ENCODE measurements at regions not wholly inside any gene's neighbourhood (a gene's known extent, or its start where the extent isn't known, plus 50 kb on each side); places are given as distances from the start of the nearest gene placed in this dataset.
A peak's percentile ranks its signal among the peaks of the same experiment; 100 is the strongest.

- no peak for DNase-seq
Observed at GRCh38 chr13:30105381-30105780, 202.0 kb downstream of the KATNAL1 start.

DNA sequence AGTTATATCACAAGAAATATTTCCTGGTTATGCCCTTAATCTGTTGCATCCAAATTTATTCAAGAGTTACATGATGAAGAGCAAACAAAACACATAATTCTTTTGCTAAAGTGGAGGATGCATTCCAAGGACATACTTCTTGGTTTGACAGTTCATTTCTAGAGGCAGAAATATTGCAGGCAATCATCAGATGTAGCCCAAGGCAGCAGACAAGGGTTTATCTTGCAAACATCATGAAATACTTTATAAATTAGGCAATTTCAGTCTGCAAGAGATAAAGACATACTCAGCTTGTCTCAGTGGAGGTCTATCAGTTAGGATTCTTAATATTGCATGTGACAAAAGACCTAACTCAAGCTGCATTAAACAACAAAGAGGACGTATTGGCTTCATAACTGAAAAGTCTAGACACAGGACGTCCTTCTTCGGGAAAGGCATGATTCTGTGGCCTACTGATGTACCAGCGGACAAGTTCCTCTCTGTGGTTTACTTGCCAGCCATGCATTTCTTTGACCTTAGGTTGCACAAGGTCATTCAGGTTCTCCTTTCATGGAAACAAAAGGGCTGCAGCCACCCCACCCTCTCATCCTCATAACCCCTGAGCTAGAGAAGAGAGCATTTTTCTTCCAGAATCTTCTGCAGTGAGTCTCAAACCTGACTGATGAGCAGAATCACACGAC is 204.1 kb downstream of the KATNAL1 start:
- no peak for DNase-seq

- DNase-seq = no peak
Observed at GRCh38 chr13:30100226-30100625, 207.1 kb downstream of the KATNAL1 start.

- no peak for DNase-seq
Observed at GRCh38 chr13:30097701-30098100, 209.7 kb downstream of the KATNAL1 start.

- DNase-seq = no peak
Observed at GRCh38 chr13:30097089-30097488, 210.3 kb downstream of the KATNAL1 start.

DNA sequence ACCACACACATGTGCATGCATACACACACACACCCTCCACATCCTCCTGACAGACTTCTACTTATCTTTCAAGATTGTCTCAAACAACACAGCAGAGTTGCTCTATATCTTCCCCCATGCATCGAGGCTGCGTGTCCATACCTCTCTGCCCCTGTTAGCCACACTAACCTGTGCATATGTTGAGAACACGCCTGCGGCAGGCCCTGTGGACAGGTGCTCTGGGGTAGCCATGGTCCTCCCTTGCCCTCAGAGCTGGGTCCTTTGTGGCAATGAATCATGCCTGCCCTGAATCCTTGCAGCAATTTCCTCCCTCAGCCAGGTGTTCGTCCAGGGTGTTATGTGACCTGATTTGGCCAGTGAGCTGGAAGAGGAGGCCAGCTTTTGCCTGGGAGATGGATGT is 213.3 kb downstream of the KATNAL1 start:
- no peak for DNase-seq

GRCh38 chr13:30093236-30093635 is 214.1 kb downstream of the KATNAL1 start:
- DNase-seq = no peak

DNA sequence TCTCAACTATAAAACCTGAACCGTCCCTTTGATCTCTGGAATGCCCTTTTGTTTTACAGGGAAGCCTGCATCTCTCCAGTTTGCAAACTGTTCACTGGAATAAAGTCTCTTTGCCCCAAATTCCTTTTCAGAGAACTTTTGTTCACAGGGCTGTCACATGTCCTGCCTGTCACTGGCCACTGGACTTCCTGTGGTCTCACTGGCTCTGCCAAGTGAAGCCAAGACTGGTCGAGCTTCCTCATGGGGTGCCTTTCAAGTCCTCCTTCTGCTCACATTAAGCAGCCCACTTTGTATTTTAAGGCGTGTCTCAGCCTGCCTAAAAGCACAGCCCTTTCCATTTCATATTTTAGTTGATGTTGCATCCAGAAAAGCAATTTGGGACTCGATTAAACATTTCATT is 215.7 kb downstream of the KATNAL1 start:
- DNase-seq = no peak

DNA sequence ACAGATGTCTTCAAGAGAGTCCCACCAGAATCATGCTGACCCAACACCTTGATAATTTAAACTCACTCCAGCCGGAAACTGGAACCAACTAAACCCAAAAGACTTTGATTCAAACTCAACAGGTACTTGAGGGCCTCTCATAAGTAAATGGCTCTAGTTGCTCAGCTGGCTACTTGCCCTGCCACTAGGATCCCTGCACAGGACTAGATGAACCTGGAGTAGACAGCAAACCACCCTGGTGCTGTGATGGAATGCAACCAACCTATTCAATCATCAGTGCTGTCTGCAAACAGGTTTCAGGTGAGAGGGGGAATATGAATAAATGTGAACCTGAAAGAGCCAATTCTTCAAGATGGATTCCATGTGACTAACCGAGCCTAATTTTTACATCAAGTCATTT is 216.3 kb downstream of the KATNAL1 start:
- DNase-seq = no peak

DNA sequence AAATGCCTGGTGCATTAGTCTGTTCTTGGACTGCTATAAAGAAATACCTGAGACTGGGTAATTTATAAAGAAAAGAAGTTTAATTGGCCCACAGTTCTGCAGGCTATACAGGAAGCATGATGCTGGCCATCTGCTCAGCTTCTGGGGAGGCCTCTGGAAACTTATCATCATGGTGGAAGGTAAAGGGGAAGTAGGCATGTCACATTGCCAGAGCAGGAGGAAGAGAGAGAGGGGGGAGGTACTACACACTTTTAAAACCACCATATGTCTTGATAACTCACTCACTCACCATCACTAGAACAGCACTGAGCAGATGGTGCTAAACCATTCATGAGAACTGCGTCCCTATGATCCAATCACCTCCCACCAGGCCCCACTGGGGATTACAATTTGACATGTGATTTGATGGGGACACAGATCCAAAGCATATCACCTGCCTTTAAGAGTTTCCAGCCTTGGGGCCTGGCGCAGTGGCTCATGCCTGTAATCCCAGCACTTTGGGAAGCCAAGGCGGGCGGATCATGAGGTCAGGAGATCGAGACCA is 219.0 kb downstream of the KATNAL1 start:
- no peak for DNase-seq

DNA sequence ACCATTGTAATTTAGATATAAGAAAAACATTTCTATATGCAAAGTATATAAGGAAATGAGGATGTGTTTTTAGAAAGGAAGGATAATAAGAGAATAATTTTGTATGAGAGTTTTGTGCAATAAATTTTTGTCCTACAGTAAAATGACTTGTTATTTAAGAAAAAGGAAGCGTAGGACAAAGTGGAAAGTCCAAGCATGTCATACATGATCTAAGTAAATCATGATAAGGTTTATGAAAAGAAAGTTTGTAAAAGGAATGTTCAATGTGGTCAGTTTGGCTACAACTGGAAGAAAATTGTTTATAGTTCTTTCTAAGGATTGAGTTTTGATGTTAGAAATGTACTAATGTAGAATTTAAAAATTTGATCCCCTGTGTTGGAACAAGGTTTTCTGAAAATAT is 222.3 kb downstream of the KATNAL1 start:
- no peak for DNase-seq

GRCh38 chr13:30082391-30082790 is 225.0 kb downstream of the KATNAL1 start:
- DNase-seq = no peak

DNA sequence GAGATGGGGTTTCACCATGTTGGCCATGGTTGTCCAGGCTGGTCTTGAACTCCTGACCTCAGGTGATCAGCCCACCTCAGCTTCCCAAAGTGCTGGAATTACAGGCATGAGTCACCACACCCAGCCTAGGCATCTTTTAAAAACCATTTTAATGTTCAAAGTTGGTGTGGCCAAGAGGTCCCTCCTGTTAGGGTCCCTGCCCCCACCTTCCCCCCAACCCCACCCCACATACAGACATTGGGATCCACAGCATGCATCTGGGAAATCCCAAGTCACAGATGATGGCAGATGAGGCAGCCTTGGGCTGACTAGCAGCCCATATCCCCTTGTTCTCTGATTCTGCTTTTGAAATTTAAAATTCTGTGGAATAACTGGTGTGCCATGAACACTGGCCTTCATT is 226.0 kb downstream of the KATNAL1 start:
- no peak for DNase-seq

DNA sequence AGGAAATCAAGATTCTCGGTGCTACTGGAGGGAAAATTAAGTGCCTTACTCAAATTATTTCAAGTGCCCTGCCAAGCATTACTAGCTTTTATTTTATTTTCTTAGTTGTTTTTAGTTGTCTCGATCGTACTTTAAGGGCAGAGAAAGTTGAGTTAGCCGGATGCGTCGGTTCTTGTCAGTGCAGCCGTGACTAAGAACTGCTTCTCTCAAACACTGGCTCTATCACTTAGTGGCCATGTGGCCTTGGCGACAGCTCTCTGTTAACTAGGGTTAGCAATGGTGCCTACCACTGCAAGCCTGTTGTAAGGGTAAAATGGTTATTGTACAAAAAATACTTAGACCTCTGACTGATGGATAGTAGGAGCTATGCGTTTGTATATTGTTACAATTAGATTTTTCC is 227.8 kb downstream of the KATNAL1 start:
- DNase-seq = no peak

- no peak for DNase-seq
Observed at GRCh38 chr13:30078059-30078458, 227.6 kb upstream of the UBL3 start.

DNA sequence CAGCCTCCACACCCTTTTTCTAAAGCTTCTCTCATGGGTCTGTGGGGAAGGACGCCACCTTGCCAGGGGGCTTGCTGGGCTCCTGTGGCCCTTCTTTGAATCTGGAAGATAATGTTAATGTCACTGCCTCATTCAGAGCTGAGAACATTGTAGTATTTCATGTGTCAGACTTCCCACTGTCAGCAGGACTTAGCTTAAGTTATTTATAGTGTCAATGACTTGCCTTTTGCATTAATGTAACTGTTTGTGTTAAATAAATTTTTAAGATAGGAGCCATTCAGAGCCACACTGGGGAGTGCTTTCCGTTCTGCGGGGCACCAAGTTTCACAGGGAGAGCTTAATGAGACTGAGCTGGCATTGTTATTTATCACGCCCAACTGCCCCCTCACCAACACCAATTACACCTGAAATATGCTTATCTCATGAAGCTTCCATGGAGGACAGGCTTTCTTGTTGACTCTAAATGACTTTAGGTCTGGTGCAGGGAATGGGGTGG is 226.9 kb upstream of the UBL3 start:
- no peak for DNase-seq

DNA sequence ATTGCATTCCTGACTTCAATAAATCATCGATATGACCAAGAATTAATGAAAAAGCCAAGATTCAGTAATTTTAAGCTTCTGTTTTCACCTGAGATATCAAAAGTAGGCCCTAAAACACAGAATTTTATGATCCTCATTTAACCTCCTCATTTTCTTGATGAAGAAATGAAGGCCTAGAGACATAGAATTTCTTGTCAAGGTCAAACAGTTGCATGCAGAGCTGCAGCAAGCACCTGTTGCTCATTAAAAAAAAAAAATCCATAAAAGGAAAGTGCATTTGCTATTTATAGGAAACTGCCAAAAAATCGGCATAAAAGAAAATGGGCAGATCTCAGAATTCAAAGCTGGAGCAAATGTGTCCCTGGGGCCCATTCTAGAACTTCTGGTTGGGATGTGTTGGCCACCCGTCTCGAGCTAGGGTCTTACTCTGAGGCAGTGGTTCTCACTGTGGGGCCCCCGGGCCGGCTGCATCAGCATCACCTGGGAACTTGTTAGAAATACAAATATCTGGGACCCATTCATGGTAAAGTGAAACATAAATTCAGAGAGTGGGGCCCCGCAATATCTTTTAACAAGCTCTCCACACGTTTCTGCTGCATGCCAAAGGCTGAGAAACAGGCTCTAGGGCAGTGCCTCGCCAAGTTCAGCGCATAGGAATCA is 224.7 kb upstream of the UBL3 start:
- no peak for DNase-seq

DNA sequence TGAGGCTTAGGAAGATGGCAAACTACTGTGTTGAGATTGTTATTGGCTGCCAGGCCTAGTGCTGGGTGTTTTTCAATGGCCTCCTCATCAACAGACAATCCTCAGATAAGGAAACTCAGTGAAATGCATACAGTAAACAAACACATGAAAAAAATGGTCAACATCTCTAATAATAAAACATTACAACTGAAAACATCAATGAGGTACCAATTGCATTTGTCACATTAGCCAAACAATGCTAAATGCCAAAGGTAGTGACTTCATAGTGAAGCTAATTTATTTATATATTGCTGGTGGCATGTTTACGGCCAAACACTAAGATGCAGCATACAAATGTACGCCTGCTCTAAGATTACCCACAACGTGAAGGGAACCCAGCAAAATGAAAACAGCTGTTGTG is 224.0 kb upstream of the UBL3 start:
- no peak for DNase-seq

- DNase-seq = no peak
Observed at GRCh38 chr13:30072818-30073186, 222.4 kb upstream of the UBL3 start.

GRCh38 chr13:30071969-30072817 is 221.8 kb upstream of the UBL3 start:
- DNase-seq = no peak

GRCh38 chr13:30065181-30065580 is 214.8 kb upstream of the UBL3 start:
- DNase-seq = no peak

- DNase-seq = no peak
Observed at GRCh38 chr13:30063892-30064291, 213.5 kb upstream of the UBL3 start.

- peak; percentile 33 for DNase-seq
Observed at GRCh38 chr13:30061217-30061616, 210.8 kb upstream of the UBL3 start.

GRCh38 chr13:30058429-30058828 is 208.0 kb upstream of the UBL3 start:
- no peak for DNase-seq
